Astrocyte (in vitro differentiated cells and primary cell): ENCODE measurements at regions not wholly inside any gene's neighbourhood (a gene's known extent, or its start where the extent isn't known, plus 50 kb on each side); places are given as distances from the start of the nearest gene placed in this dataset.

ENCODE experiments used
- EZH2 ChIP-seq: IDR thresholded peaks from 2 replicates; pipeline ENCODE4 v1.6.1; 2012; ENCODE audit warnings: mild to moderate bottlenecking, low read length, inconsistent platforms; ENCODE audit not compliant: insufficient read depth
- TF ChIP-seq, protein P1 (sequence below): IDR thresholded peaks from 2 replicates; pipeline ENCODE4 v1.5.1; 2011; ENCODE audit warnings: low read depth, mild to moderate bottlenecking, inconsistent platforms, low read length, moderate library complexity; ENCODE audit not compliant: insufficient read depth

DNA sequence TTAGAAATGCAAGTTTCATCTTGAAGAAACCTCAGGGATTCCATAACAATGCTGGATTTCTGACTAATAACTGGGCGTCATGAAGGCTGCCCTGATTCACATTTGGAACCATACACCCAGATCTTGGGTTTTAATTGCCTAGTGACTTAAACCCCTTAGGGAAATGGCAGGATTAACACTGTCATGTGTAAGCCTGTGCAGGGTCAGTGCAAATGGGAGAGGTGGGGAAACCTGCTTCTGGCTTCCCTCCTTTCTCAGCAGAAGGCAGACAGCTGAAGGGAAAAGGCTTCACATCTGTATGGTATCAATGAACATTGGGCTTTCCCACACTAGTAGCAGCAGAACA, 364.2 kb downstream of the ANKRD30A start:
- TF ChIP-seq, protein P1, sequence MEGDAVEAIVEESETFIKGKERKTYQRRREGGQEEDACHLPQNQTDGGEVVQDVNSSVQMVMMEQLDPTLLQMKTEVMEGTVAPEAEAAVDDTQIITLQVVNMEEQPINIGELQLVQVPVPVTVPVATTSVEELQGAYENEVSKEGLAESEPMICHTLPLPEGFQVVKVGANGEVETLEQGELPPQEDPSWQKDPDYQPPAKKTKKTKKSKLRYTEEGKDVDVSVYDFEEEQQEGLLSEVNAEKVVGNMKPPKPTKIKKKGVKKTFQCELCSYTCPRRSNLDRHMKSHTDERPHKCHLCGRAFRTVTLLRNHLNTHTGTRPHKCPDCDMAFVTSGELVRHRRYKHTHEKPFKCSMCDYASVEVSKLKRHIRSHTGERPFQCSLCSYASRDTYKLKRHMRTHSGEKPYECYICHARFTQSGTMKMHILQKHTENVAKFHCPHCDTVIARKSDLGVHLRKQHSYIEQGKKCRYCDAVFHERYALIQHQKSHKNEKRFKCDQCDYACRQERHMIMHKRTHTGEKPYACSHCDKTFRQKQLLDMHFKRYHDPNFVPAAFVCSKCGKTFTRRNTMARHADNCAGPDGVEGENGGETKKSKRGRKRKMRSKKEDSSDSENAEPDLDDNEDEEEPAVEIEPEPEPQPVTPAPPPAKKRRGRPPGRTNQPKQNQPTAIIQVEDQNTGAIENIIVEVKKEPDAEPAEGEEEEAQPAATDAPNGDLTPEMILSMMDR: no peak
- TF ChIP-seq EZH2: no peak
